ENCODE measurements at regions not wholly inside any gene's neighbourhood (a gene's known extent, or its start where the extent isn't known, plus 50 kb on each side); places are given as distances from the start of the nearest gene placed in this dataset.

DNA sequence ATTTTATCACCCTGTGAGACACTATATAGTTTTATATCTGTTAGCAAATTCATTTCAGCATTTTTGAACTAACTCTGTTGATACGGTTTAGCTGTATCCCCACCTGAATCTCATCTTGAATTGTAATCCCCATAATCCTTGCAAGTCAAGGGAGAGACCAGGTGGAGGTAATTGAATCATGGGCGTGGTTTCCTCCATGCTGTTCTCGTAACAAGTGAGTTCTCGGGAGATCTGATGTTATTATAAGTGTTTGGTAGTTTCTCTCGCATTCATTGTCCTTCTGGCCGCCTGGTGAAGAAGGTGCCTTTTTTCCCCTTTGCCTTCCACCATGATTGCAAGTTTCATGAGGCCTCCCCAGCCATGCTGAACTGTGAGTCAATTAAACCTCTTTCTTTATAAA, 53.2 kb upstream of the TMC3 start:
- TF ChIP-seq CTCF (conservative IDR thresholded peaks at IDR 0.05) = no peak
- TF ChIP-seq ZFX (IDR thresholded peaks at IDR 0.05) = no peak

Data from C4-2B (cell line).